NT2/D1 (cell line): ENCODE measurements at regions not wholly inside any gene's neighbourhood (a gene's known extent, or its start where the extent isn't known, plus 50 kb on each side); places are given as distances from the start of the nearest gene placed in this dataset.
"Not testable (repeated sequence)": the region's sequence is repeated elsewhere in the genome, so short reads cannot be mapped to it uniquely, and the experiment has no call there.

Experiments
- DNase-seq: peaks from one replicate; pipeline ENCODE4 v3.0.0-alpha.2; 2011; ENCODE audit warnings: low read depth, low spot score
- H3K27me3 ChIP-seq: 2 replicates; pipeline ENCODE4 v1.6.0; 2011; ENCODE audit warnings: mild to moderate bottlenecking; ENCODE audit not compliant: insufficient read length, insufficient read depth
- H3K36me3 ChIP-seq: 2 replicates; pipeline ENCODE4 v1.6.1; 2011; ENCODE audit warnings: mild to moderate bottlenecking, low read length, mixed read lengths; ENCODE audit not compliant: insufficient read depth, insufficient read length
- H3K4me1 ChIP-seq: 2 replicates; pipeline ENCODE4 v1.5.1; 2011; ENCODE audit not compliant: insufficient read depth, insufficient read length
- H3K4me3 ChIP-seq: 2 replicates; pipeline ENCODE4 v1.5.1; 2011; ENCODE audit warnings: low read depth; ENCODE audit not compliant: insufficient read length
- H3K9ac ChIP-seq: 2 replicates; pipeline ENCODE4 v1.6.0; 2011; ENCODE audit warnings: low read depth; ENCODE audit not compliant: insufficient read length
- H3K9me3 ChIP-seq: 2 replicates; pipeline ENCODE4 v1.5.1; 2011; ENCODE audit warnings: mild to moderate bottlenecking, low read length; ENCODE audit not compliant: insufficient read depth
- SUZ12 ChIP-seq: IDR thresholded peaks from 2 replicates; pipeline ENCODE4 v1.6.1; 2011; ENCODE audit not compliant: insufficient read length, insufficient read depth; ENCODE audit errors: extremely low read depth
- YY1 ChIP-seq: IDR thresholded peaks from 2 replicates; pipeline ENCODE4 v1.6.1; 2011; ENCODE audit not compliant: insufficient read length, insufficient read depth
- ZNF274 ChIP-seq: IDR thresholded peaks from 2 replicates; pipeline ENCODE4 v1.6.1; 2011; ENCODE audit warnings: mild to moderate bottlenecking, low read depth, low read length

- Histone ChIP-seq H3K36me3 (no peaks in the 10 kb centered on the region), H3K27me3 (peaks cover 91% of the 10 kb centered on the region), H3K4me3 (no peak overlapping the region), H3K9ac (no peak overlapping the region), H3K4me1 (peaks cover 3% of the 10 kb centered on the region), H3K9me3 (peaks cover 5% of the 10 kb centered on the region; the same call in 1 of the 2 replicates)
- DNase-seq, result no peak
- TF ChIP-seq YY1 (no peak), SUZ12 (no peak), ZNF274 (no peak)
Observed at GRCh38 chr2:53505826-53506225, 261.8 kb upstream of the CHAC2 start.

- no peak for TF ChIP-seq SUZ12
- no peak for TF ChIP-seq ZNF274
- TF ChIP-seq YY1, result no peak
- no peak for DNase-seq
- Histone ChIP-seq H3K4me1 (peaks cover 3% of the 10 kb centered on the region), H3K4me3 (no peak overlapping the region), H3K9ac (no peak overlapping the region), H3K36me3 (no peaks in the 10 kb centered on the region), H3K27me3 (peaks cover 93% of the 10 kb centered on the region), H3K9me3 (peaks cover 5% of the 10 kb centered on the region; the same call in 1 of the 2 replicates)
Observed at GRCh38 chr2:53504507-53504906, 263.1 kb upstream of the CHAC2 start.

- Histone ChIP-seq H3K9me3 (no peaks in the 10 kb centered on the region), H3K9ac (no peak overlapping the region), H3K27me3 (peaks cover 91% of the 10 kb centered on the region), H3K4me3 (no peak overlapping the region), H3K36me3 (no peaks in the 10 kb centered on the region), H3K4me1 (peaks cover 3% of the 10 kb centered on the region)
- no peak for DNase-seq
- TF ChIP-seq SUZ12, result no peak
- TF ChIP-seq YY1, result no peak
- TF ChIP-seq ZNF274, result no peak
Observed at GRCh38 chr2:53500181-53500580, 267.4 kb upstream of the CHAC2 start.

- Histone ChIP-seq H3K27me3 (peaks cover 75% of the 10 kb centered on the region), H3K36me3 (no peaks in the 10 kb centered on the region), H3K9ac (no peak overlapping the region), H3K4me3 (no peak overlapping the region), H3K4me1 (no peaks in the 10 kb centered on the region), H3K9me3 (no peaks in the 10 kb centered on the region)
- TF ChIP-seq YY1 (no peak), ZNF274 (no peak), SUZ12 (no peak)
- DNase-seq, result no peak
Observed at GRCh38 chr2:53498210-53498609, 269.4 kb upstream of the CHAC2 start.

DNA sequence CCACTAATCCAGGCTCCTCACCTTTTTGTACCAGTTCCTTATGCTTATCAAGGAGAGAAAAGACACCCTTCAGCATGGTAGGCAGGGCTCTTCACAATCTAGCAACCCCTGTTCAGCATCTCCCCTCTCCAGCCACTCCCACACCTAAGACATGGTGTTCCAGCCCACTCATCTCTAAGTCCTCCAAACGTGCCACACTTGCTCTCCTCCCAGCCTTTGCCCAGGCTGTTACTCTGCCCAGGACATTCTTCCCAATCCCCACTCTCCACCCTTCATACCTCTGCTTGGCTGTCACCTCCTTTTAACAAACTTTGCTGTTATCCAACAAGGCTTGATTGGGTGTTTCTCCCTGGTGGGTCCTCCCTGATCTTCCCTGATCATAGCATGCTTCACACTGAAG, 270.6 kb upstream of the CHAC2 start:
- no peak overlapping the region for H3K9ac ChIP-seq
- H3K27me3 ChIP-seq, result peaks cover 69% of the 10 kb centered on the region
- H3K4me1 ChIP-seq, result no peaks in the 10 kb centered on the region
- H3K36me3 ChIP-seq, result no peaks in the 10 kb centered on the region
- no peak for DNase-seq
- H3K9me3 ChIP-seq, result no peaks in the 10 kb centered on the region
- no peak overlapping the region for H3K4me3 ChIP-seq
- TF ChIP-seq YY1, result no peak
- TF ChIP-seq SUZ12, result no peak
- TF ChIP-seq ZNF274, result no peak

GRCh38 chr2:53493210-53493609, 274.4 kb upstream of the CHAC2 start:
- Histone ChIP-seq H3K9ac (no peak overlapping the region), H3K4me1 (no peaks in the 10 kb centered on the region), H3K27me3 (peaks cover 35% of the 10 kb centered on the region), H3K36me3 (no peaks in the 10 kb centered on the region), H3K4me3 (no peak overlapping the region), H3K9me3 (no peaks in the 10 kb centered on the region)
- TF ChIP-seq ZNF274 (no peak), YY1 (no peak)
- DNase-seq, result no peak

DNA sequence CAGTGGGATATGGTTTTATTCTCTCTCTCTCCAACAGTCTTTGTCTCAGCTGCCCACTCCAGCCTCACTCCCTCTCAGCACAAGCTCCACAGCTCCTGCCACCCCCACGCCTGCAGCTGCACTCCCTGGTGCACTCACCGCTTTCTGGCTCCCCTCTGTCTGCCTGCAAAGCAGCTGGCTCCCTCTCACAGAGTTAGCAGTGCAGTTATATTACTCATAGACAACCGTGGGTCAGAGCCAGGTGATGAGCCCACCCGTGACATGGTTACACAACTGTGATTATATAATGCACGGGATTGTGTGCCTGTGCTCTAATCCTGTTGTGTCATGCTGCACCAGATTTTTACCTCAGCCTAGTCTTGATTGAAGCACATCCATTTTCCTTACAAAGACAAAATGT, 276.9 kb upstream of the CHAC2 start:
- Histone ChIP-seq H3K9me3 (no peaks in the 10 kb centered on the region; the same call in 1 of the 2 replicates), H3K4me3 (no peak overlapping the region), H3K27me3 (peaks cover 11% of the 10 kb centered on the region), H3K4me1 (no peaks in the 10 kb centered on the region), H3K36me3 (no peaks in the 10 kb centered on the region), H3K9ac (no peak overlapping the region)
- no peak for DNase-seq
- no peak for TF ChIP-seq YY1
- TF ChIP-seq SUZ12, result no peak
- no peak for TF ChIP-seq ZNF274

- DNase-seq, H3K4me1 ChIP-seq, H3K36me3 ChIP-seq, H3K9me3 ChIP-seq, H3K4me3 ChIP-seq, H3K27me3 ChIP-seq, H3K9ac ChIP-seq: not testable (repeated sequence)
Observed at GRCh38 chr2:53486185-53486899, 281.3 kb upstream of the CHAC2 start.
